Memory B cell (primary cell): ENCODE measurements at regions not wholly inside any gene's neighbourhood (a gene's known extent, or its start where the extent isn't known, plus 50 kb on each side); places are given as distances from the start of the nearest gene placed in this dataset.

Source experiments
- ATAC-seq: fragments of 150-1000 bp; cut with Tn5 transposase; 2 replicates; pipeline ENCODE4 v1.10.0; 2021; ENCODE audit warnings: low read depth, mild to moderate bottlenecking, moderate library complexity
- DNase-seq, 2 donors: peaks; one replicate each; pipeline ENCODE4 v3.0.0; 2022; ENCODE audit warnings: low spot score in 2 of 2
- H3K27ac Mint-ChIP-seq: one replicate; pipeline ENCODE4 v1.8.0; 2022; ENCODE audit warnings: mild to moderate bottlenecking, moderate library complexity, mixed read lengths
- H3K27me3 Mint-ChIP-seq: one replicate; pipeline ENCODE4 v1.8.0; 2022; ENCODE audit warnings: mixed read lengths
- H3K36me3 Mint-ChIP-seq: one replicate; pipeline ENCODE4 v1.8.0; 2022; ENCODE audit warnings: mild to moderate bottlenecking, mixed read lengths
- H3K4me1 Mint-ChIP-seq: one replicate; pipeline ENCODE4 v1.8.0; 2022; ENCODE audit warnings: mixed read lengths
- H3K4me3 Mint-ChIP-seq: one replicate; pipeline ENCODE4 v1.8.0; 2022; ENCODE audit warnings: mild to moderate bottlenecking, moderate library complexity, mixed read lengths
- H3K9me3 Mint-ChIP-seq: one replicate; pipeline ENCODE4 v1.8.0; 2022; ENCODE audit warnings: mixed read lengths

DNA sequence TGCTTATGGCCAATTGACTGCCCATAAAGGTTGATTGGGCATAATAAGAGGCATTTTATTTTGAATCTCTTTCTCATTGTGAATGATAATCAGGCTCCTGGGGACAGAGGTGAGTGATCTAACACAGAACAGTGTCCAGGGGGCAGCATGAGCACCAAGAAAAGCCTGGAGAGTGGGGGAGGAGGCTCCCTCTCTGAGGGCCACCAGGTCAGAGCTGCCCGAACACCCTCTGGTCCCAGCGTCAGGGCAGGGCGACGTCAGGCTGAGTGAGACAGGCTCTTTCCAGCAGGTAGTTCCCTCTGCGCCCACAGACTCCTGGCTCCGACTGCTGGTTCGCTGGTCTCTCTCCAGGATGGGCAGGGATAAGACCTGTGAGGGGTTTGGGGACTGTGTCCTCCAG lies 250.2 kb upstream of the C1orf174 start:
- Mint-ChIP-seq H3K27me3 (peaks cover 1% of the 10 kb centered on the region), H3K27ac (no peak overlapping the region), H3K4me3 (no peak overlapping the region), H3K4me1 (no peaks in the 10 kb centered on the region), H3K9me3 (no peaks in the 10 kb centered on the region), H3K36me3 (no peaks in the 10 kb centered on the region)
- DNase-seq (no peak), ATAC-seq (no peak)

- no peak for DNase-seq
- Mint-ChIP-seq H3K36me3 (no peaks in the 10 kb centered on the region), H3K27me3 (no peaks in the 10 kb centered on the region), H3K4me3 (no peak overlapping the region), H3K9me3 (no peaks in the 10 kb centered on the region), H3K27ac (no peak overlapping the region), H3K4me1 (no peaks in the 10 kb centered on the region)
- ATAC-seq: no peak
Measured at GRCh38 chr1:4152266-4152665, 252.2 kb upstream of the C1orf174 start.

DNA sequence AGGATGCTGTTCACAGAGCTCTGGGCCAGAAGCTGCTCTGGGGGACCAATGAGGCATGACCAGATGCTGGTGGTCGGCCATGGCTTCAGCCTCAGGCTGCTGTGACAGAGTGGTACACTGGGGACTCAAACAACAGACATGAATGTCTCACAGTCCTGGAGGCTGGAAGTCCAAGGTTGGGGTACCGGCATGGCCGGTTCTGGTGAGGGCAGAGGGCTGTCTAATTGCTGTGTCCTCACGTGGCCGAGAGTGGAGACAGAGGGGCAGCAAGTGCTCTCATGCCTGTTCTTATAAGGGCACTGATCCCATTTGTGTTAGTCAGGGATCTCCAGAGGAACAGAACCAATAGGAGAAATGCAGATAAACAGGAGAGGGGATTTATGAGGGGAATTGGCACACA lies 253.5 kb upstream of the C1orf174 start:
- Mint-ChIP-seq H3K9me3 (no peaks in the 10 kb centered on the region), H3K27ac (no peak overlapping the region), H3K27me3 (no peaks in the 10 kb centered on the region), H3K36me3 (no peaks in the 10 kb centered on the region), H3K4me1 (no peaks in the 10 kb centered on the region), H3K4me3 (no peak overlapping the region)
- DNase-seq (no peak), ATAC-seq (no peak)

DNA sequence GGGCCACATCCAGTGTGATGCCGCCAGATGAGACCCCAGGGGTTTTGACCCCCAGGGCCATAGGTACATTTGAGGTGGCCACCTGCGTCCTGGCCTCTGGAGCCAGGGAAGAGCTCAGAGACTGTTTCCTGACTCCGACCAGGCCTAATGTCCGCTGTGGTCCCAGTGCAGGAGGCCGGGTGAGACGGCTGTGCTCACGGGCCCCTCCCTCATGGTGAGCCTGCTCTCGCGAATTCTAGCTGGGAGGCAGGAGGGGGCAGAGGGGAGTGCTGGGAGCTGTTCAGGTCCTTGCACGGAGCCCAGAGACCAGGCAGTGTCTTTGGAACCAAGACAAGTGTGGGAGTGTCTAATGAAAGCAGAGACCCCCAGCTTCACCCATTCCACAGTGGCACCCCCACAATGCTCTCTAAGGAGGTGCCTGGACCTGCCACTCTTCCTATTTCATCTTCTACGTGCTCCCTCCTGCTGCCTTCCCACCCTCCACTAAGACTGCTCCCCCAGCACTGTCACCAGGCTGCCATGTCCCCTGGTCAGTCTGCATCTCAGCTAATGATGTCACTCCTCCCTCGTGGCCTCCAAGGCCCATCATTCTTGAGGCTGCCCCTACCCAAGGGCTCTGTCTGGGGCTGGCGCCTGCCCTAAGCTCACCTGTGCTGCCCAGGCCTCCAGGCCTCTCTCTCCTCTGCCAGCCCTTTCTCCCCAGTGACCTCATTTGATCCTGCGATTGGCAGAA lies 256.3 kb upstream of the C1orf174 start:
- no peak overlapping the region for H3K27ac Mint-ChIP-seq
- no peak overlapping the region for H3K4me3 Mint-ChIP-seq
- ATAC-seq (no peak), DNase-seq (no peak)
- H3K9me3 Mint-ChIP-seq: peaks cover 1% of the 10 kb centered on the region
- H3K27me3 Mint-ChIP-seq: no peaks in the 10 kb centered on the region
- no peaks in the 10 kb centered on the region for H3K36me3 Mint-ChIP-seq
- H3K4me1 Mint-ChIP-seq: no peaks in the 10 kb centered on the region

DNA sequence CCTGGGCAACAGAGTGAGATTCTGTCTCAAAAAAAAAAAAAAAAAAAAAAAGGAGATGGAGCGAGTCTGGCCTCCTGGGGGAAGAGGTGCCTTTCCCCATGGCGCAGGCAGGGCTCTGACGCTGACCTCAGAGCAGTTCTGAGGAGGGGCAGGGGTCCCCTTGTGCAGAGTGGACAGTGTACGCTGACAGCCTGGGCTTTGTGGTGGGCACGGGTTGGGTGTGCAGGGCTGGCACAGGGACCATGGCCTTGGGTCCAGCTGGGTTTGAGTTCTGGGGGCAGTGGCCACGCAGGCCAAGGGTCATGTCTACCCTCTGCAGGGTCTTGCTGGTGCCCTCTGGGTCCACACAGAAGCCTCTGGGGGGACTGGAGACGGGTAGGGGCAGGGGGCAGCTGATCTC lies 260.1 kb upstream of the C1orf174 start:
- H3K4me3 Mint-ChIP-seq: no peak overlapping the region
- H3K9me3 Mint-ChIP-seq: peaks cover 3% of the 10 kb centered on the region
- peaks cover 6% of the 10 kb centered on the region for H3K27me3 Mint-ChIP-seq
- DNase-seq (no peak), ATAC-seq (no peak)
- H3K36me3 Mint-ChIP-seq: no peaks in the 10 kb centered on the region
- H3K27ac Mint-ChIP-seq: no peak overlapping the region
- peaks cover 2% of the 10 kb centered on the region for H3K4me1 Mint-ChIP-seq

DNA sequence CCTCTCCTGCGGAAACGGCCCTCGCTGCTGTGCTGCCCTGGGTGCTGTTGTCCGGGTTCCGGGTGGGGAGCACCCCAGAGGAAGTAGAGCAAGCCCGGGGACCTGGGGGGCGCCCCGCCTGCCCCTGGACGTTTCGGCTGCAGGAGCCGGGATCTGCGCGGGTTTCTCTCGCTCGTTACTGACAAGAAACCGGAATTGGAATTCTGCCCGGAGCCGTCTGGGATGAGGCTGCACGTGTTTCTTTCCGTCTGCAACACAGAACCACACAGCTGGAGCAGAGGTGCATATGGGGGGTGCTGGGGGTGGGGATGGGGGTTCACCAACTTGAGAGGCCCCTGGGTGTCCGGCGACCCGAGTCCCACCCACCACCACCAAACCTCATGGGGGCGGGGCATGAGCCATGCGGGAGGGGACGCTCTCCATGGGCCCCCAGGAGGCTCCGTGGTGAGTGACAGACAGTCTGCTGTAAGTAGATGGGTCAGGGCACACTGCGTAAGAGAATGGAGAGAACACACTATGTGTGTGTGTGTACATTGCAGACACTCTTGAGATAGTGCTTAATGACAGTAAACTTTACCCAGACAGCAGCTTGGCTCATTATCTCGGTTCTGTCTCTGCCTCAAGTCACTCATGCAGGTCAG lies 261.4 kb upstream of the C1orf174 start:
- DNase-seq (no peak), ATAC-seq (no peak)
- Mint-ChIP-seq H3K27me3 (peaks cover 10% of the 10 kb centered on the region), H3K9me3 (peaks cover 3% of the 10 kb centered on the region), H3K4me1 (peaks cover 2% of the 10 kb centered on the region), H3K27ac (no peak overlapping the region), H3K4me3 (no peak overlapping the region), H3K36me3 (no peaks in the 10 kb centered on the region)

DNA sequence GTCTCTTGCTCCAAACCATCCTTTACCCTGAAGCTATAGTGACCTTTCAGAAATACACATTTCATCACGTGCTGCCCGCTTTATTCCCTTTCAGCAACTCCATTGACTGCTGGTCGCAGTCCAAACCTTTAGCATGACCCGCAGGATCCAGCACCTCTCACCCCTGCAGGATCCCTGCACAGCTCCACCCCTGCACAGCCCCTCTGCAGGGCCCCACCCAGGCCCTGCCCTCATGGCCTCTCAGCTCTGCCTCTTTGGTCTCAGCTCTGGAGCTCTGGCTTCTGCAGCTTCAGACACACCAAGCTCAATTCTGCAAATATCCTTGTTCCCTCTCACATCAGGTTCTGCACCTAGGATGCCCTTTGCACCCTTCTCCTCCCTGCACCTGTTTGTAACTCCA lies 264.9 kb upstream of the C1orf174 start:
- peaks cover 16% of the 10 kb centered on the region for H3K27me3 Mint-ChIP-seq
- H3K27ac Mint-ChIP-seq: no peak overlapping the region
- no peak for ATAC-seq

GRCh38 chr1:4165686-4166300 lies 265.7 kb upstream of the C1orf174 start:
- Mint-ChIP-seq H3K27ac (no peak overlapping the region), H3K27me3 (peaks cover 16% of the 10 kb centered on the region)
- no peak for DNase-seq

More for the DNA sequence above, 264.9 kb upstream of the C1orf174 start:
- H3K36me3 Mint-ChIP-seq: no peaks in the 10 kb centered on the region
- peaks cover 2% of the 10 kb centered on the region for H3K4me1 Mint-ChIP-seq
- H3K4me3 Mint-ChIP-seq: no peak overlapping the region
- H3K9me3 Mint-ChIP-seq: peaks cover 1% of the 10 kb centered on the region
- no peak for DNase-seq

DNA sequence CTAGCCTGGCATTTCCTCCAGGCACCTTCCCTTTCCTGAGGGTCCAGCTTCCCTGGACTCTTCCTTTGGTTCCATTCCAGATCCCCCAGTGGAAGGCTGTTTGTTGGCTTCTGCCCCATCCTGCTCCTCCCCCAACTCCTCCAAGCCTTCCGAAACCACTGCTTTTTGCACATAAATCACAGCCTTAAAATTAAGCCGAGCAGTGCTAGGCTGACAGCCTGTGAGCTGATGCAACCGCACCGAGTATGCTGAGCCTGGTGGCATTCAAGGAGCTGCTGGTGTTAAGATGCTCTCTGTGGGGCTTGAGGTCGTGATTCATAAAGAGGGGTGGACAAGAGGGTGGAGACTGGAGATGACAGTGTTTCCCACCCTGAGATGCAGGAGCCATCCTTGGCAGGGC lies 266.6 kb upstream of the C1orf174 start:
- no peak overlapping the region for H3K4me3 Mint-ChIP-seq
- ATAC-seq (no peak), DNase-seq (no peak)
- H3K36me3 Mint-ChIP-seq: no peaks in the 10 kb centered on the region
- H3K27ac Mint-ChIP-seq: no peak overlapping the region
- peaks cover 1% of the 10 kb centered on the region for H3K9me3 Mint-ChIP-seq
- peaks cover 2% of the 10 kb centered on the region for H3K4me1 Mint-ChIP-seq
- H3K27me3 Mint-ChIP-seq: peaks cover 21% of the 10 kb centered on the region

More at GRCh38 chr1:4165686-4166300, 265.7 kb upstream of the C1orf174 start:
- Mint-ChIP-seq H3K4me1 (peaks cover 2% of the 10 kb centered on the region), H3K4me3 (no peak overlapping the region), H3K9me3 (peaks cover 1% of the 10 kb centered on the region), H3K36me3 (no peaks in the 10 kb centered on the region)
- no peak for ATAC-seq

GRCh38 chr1:4169991-4170390 lies 269.9 kb upstream of the C1orf174 start:
- no peaks in the 10 kb centered on the region for H3K4me1 Mint-ChIP-seq
- no peak overlapping the region for H3K27ac Mint-ChIP-seq
- H3K36me3 Mint-ChIP-seq: no peaks in the 10 kb centered on the region
- H3K4me3 Mint-ChIP-seq: no peak overlapping the region
- H3K27me3 Mint-ChIP-seq: peaks cover 26% of the 10 kb centered on the region
- ATAC-seq (no peak), DNase-seq (no peak)
- H3K9me3 Mint-ChIP-seq: no peaks in the 10 kb centered on the region

GRCh38 chr1:4170548-4171340 lies 270.7 kb upstream of the C1orf174 start:
- peaks cover 22% of the 10 kb centered on the region for H3K27me3 Mint-ChIP-seq
- no peak for ATAC-seq
- H3K36me3 Mint-ChIP-seq: no peaks in the 10 kb centered on the region
- no peaks in the 10 kb centered on the region for H3K9me3 Mint-ChIP-seq
- DNase-seq: no peak
- H3K4me3 Mint-ChIP-seq: no peak overlapping the region
- H3K4me1 Mint-ChIP-seq: no peaks in the 10 kb centered on the region
- no peak overlapping the region for H3K27ac Mint-ChIP-seq

DNA sequence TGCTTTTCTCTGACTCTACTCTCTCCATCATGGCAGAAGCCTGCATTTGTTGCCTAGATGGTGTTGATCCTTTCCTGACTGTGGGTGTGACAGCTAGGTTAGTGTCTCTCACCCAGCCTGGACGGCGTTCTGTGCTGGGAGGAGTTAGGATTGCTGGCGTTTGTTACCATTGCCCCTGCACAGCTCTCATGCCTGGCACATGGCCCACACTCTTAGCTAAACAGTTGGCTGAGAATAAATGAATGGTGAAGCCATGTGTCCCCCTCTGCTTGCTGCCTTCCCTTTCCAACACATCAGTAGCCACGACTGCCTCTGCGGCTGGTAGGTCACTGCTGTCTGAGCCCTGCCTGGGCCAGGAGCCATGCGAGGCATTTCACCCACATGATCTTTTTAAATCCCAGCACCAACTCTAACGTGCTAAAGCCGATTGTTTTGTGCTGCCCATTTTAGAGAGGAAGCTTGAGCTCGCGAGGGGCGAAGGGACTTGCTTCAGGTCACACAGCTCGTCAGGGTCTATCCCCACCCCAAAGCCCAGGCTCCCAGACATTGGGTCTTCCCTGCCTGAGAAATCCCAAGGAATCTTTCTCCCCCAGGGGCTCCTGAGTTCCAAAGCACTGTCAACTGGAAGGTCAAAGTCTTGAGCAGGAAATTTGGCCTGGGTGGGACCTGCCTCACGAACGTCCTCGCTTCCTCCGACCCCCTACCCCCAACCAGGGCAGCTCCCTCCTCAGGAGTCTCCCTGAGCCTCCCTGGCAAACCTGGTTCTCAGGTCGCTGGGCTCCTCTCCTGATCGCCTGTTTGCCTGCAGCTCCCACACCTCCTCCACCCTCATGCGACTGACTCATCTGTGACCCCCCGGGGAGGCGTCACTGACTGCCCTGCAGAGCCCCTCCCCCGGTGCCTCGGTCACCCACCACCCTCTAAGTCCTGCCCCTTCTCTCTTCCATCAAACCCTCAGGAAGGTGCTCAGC lies 271.7 kb upstream of the C1orf174 start:
- Mint-ChIP-seq H3K4me1 (no peaks in the 10 kb centered on the region), H3K9me3 (no peaks in the 10 kb centered on the region), H3K36me3 (no peaks in the 10 kb centered on the region), H3K4me3 (no peak overlapping the region), H3K27me3 (peaks cover 20% of the 10 kb centered on the region), H3K27ac (no peak overlapping the region)
- DNase-seq (no peak), ATAC-seq (no peak)
